ENCODE measurements at regions not wholly inside any gene's neighbourhood (a gene's known extent, or its start where the extent isn't known, plus 50 kb on each side); places are given as distances from the start of the nearest gene placed in this dataset.

DNA sequence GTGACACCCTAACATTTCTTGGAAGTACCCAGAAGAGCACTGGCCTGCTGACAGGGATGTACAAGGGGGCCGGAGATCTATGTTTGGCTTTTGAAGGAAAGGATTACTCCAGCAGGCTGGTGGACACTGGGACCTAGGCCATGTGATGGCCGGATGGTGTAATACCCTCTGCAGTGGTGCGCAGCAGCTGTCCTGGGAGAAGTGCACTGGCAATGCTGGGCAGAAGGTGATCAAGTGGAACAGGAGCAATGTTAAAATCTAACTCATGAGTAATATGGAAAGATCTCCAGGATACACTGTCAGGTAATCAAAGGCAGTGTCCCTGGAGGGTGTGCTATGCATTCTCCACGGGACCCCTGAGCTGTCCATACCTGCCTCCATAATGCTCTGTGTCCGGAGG lies 71.2 kb upstream of the POMGNT2 start:
- DNase-seq = no peak

- peak; percentile 12 for DNase-seq
Measured at GRCh38 chr3:43176666-43177065, 70.8 kb upstream of the POMGNT2 start.

DNA sequence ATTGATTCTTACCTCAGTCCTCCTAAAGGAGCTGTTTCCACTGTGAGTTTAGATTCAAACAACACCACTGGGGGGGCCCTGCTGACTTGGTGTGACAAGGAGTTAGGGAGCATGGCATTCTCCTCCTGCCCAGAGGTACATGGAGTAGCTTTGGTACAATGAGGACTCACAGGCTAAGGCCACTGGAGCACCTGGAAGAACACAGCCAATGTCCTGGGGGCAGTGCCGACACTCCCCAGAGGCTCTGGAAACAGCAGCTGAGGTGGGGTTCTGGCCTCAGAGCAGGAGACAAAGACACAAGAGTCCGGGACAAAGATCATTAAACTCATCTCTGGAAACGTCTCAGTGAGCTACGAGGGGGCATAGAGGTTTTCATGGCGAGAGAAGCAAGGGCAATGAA lies 69.7 kb upstream of the POMGNT2 start:
- no peak for DNase-seq

GRCh38 chr3:43173949-43174348 lies 68.1 kb upstream of the POMGNT2 start:
- no peak for DNase-seq

DNA sequence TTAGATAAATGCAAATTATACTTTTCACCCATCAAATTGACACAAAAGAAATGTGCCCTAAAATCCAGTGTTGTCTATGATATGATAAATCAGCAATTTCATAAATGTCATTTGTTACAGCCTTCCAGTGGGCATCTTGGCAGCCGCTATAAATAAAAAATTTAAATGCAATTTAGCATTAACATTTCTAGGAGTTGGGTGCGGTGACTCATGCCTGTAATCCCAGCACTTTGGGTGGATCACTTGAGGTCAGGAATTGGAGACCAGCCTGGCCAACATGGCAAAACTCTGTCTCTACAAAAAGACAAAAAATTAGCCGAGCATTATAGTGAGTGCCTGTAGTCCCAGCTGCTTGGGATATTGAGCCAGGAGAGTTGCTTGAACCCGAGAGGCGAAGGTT lies 65.9 kb upstream of the POMGNT2 start:
- DNase-seq = no peak

- no peak for DNase-seq
Measured at GRCh38 chr3:43170553-43170952, 64.7 kb upstream of the POMGNT2 start.

GRCh38 chr3:43169987-43170386 lies 64.1 kb upstream of the POMGNT2 start:
- no peak for DNase-seq

- DNase-seq = no peak
Measured at GRCh38 chr3:43166406-43166805, 60.5 kb upstream of the POMGNT2 start.

- no peak for DNase-seq
Measured at GRCh38 chr3:43165786-43166185, 59.9 kb upstream of the POMGNT2 start.

- DNase-seq = no peak
Measured at GRCh38 chr3:43163895-43164493, 58.1 kb upstream of the POMGNT2 start.

- no peak for DNase-seq
Measured at GRCh38 chr3:43162230-43163084, 56.6 kb upstream of the POMGNT2 start.

DNA sequence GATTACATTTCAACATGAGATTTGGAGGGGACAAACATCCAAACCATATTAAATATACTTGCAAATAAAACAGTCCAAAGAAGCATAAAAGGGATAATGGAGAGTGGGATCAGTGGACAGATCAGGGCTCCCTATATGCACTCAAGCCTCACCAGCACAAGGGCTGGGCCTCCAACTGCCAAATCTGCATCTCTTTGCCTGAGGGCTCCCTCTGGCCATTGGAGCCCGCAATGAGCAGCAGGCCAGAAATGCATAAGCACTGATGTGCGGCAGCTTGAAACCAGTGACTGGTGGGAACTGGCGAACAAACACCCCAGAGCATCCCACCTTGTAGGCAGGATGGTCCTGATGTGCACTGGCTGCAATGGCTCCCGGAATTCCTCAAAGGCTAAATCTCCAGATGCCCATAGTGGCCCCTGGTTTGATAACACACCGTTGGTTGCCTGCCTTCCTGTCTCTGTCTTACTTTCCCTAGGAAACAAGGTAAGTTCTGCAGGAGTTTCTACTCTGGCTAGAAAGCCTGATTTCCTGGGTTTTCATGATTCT lies 55.9 kb upstream of the POMGNT2 start:
- no peak for DNase-seq

DNA sequence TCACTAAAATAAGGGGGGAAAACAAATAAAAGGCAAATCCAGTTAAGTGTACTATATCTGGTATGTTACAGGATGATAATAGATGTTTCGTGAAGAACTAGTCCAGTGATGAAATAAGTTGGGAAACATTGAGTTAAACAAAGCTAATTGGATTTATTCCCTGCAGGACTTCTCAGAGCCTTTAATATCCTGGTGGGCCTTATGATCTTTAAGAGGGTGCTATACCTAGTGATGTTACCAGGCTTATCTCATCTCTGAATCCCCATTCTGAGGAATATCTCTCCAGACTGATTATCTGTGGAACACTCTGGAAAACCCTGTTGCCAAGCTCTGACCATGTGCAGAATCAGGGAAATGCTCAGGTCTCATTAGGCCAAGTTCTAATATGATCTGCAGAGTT lies 54.8 kb upstream of the POMGNT2 start:
- DNase-seq = no peak

DNA sequence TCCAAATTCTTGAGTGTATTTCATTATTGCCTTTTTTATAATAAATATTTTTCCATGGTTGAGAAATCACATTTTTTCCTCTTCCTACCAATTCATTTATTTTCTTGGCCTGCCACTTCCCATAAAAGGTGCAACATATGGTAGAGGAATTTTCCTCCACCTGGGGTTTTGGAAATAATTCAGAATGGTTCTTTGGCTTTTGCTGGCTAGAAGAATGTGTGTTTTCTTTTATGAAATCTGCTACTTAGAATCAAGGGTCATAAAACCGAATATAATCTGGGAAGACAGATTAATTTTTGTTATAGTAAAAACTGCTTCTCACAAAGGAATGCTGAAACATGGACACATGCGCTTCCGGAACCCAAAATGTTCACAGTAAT lies 54.0 kb upstream of the POMGNT2 start:
- no peak for DNase-seq

DNA sequence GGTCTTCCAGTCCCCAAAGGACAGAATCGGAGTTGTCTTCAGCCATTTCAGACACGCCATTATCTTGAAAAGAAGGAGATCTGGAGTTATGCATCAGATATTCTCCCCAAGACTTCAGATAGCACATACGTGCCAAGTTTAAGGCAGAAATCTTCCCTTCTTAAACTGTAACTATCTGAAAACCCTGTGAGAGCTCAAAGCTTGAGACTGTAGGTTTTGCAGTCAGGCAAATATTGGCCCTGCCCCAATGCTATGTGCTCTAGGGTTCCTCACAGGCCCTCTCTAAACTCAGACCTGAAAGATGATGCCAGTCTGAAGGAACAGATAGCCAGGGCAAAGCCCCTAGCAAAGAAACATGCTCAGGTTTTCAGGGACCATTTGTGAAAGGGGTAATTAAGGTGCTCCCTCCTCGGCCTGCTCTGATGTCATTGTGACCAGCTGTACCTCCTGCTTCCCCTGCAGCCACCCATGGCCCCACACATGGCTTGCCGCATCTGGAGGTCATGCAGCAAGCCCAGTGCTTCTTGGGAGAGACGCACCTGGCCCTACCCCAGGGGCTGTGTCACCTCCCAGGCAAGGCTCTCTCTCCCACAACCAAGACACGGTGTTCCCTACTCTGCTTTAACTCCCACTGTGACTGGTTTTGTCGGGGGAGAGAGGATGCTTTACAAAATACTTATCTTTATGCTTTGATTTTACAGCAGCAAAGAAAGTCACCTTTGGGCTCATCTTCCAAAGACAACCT lies 53.4 kb upstream of the POMGNT2 start:
- DNase-seq = no peak

GRCh38 chr3:43156812-43157455 lies 51.1 kb upstream of the POMGNT2 start:
- DNase-seq = no peak

DNA sequence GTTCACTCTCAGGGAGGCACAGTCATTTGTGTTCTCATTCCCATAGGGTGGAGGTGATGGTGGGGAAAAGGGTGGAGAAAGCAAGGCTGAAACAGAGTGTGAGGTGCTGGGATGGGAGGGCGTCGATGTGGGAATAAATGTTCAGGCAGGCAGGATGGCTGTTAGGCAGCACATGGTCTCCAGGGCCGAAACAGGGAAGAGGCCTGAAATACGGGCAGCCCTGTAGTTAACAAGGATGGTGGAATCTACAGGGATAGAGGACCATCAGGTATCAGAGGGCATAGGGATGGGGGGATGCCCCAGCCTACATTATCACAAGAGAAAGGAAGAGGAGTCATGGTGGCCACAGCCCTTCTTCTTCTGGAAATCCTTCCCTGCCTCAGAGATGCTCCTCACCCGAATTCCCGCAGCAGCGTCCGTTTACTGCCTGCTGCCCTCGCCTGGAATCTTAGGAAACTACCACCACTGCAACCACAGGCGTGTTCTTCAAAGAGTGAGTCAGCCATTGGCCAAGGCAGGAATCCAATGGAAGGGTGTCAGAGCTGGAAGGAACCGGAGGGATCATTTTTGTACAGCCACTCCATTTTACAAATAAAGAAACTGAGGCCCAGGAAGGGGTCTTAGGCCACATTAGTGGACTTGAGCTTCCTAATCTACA lies 49.7 kb upstream of the POMGNT2 start:
- no peak for DNase-seq
